B cell (primary cell): ENCODE measurements at regions not wholly inside any gene's neighbourhood (a gene's known extent, or its start where the extent isn't known, plus 50 kb on each side); places are given as distances from the start of the nearest gene placed in this dataset.

Experiments used
- ATAC-seq: fragments of 200-7000 bp; cut with Tn5 transposase; one replicate; pipeline ENCODE4 v1.10.0; 2021; ENCODE audit warnings: low read depth, mild to moderate bottlenecking, moderate number of reproducible peaks, moderate library complexity
- CTCF ChIA-PET: fragments of 350-600 bp; sonication (Branson Sonifier 250); formaldehyde crosslinking; loops from one replicate; lab custom pipeline; 2021; ENCODE audit warnings: antibody characterized with exemption, inconsistent platforms; lab: Charles Lee
- POLR2A ChIA-PET: fragments of 350-600 bp; sonication (Branson Sonifier 250); formaldehyde crosslinking; loops from one replicate; lab custom pipeline; 2021; ENCODE audit warnings: antibody characterized with exemption; lab: Charles Lee
- DNase-seq: peaks from one replicate; pipeline ENCODE4 v3.0.0; 2013
- H2AFZ ChIP-seq: 2 replicates; pipeline ENCODE4 v1.6.1; 2012; ENCODE audit warnings: mild to moderate bottlenecking, low read depth, low read length; ENCODE audit not compliant: insufficient read depth, poor library complexity, severe bottlenecking
- H3K27ac ChIP-seq, 2 donors: 1 replicate in 1 of 2; 2 replicates in 1 of 2; pipeline ENCODE4 v1.5.1; 2012 to 2013; ENCODE audit warnings: low read length in 2 of 2, mild to moderate bottlenecking in 2 of 2, moderate library complexity in 1 of 2
- H3K27me3 ChIP-seq, 4 experiments: fragments of 200-600 bp in 1 of 4; sonication (generic) in 1 of 4; replicated peaks in 1 of 4; 1 replicate in 2 of 4; 2 replicates in 2 of 4; pipeline versions ENCODE4 v1.6.1 to v1.7.0; 2013 to 2016; ENCODE audit warnings: low read length in 3 of 4, mild to moderate bottlenecking in 2 of 4, mixed read lengths in 1 of 4, moderate library complexity in 1 of 4; ENCODE audit not compliant: insufficient read depth in 4 of 4, control insufficient read depth in 3 of 4; ENCODE audit errors: control extremely low read depth in 1 of 4
- H3K36me3 ChIP-seq, 2 experiments: replicated peaks in 1 of 2; 1 replicate in 1 of 2; 2 replicates in 1 of 2; pipeline versions ENCODE4 v1.6.1 to v1.7.1; 2013; ENCODE audit warnings: low read length in 1 of 2; ENCODE audit not compliant: insufficient read depth in 2 of 2, control insufficient read depth in 1 of 2; ENCODE audit errors: control extremely low read depth in 1 of 2, extremely low read depth in 1 of 2
- H3K4me1 ChIP-seq, 2 donors: fragments of 200-600 bp in 1 of 2; sonication (generic) in 1 of 2; 1 replicate in 1 of 2; 2 replicates in 1 of 2; pipeline versions ENCODE4 v1.5.1 to v1.6.1; 2013 to 2017; ENCODE audit warnings: low read length in 2 of 2; ENCODE audit not compliant: control insufficient read depth in 2 of 2, insufficient read depth in 2 of 2
- H3K4me2 ChIP-seq: replicated peaks from 2 replicates; pipeline ENCODE3; 2012; ENCODE audit warnings: mild to moderate bottlenecking, low read depth, low read length; ENCODE audit not compliant: poor library complexity, severe bottlenecking
- H3K4me3 ChIP-seq, 5 experiments: fragments of 200-600 bp in 1 of 5; sonication (generic) in 1 of 5; 1 replicate in 3 of 5; 2 replicates in 2 of 5; pipeline versions ENCODE4 v1.5.1 to v1.7.0; 2011 to 2016; ENCODE audit warnings: low read length in 4 of 5, mild to moderate bottlenecking in 4 of 5, low read depth in 2 of 5, control low read depth in 1 of 5, moderate library complexity in 1 of 5; ENCODE audit not compliant: insufficient read depth in 1 of 5; ENCODE audit errors: control extremely low read depth in 1 of 5, extremely low read depth in 1 of 5
- H3K79me2 ChIP-seq: fragments of 200-600 bp; sonication (generic); one replicate; pipeline ENCODE4 v1.6.0; 2016; ENCODE audit warnings: low read length; ENCODE audit not compliant: control insufficient read depth, insufficient read depth
- H3K9ac ChIP-seq: fragments of 200-600 bp; sonication (generic); 2 replicates; pipeline ENCODE4 v1.6.1; 2017; ENCODE audit warnings: mild to moderate bottlenecking, low read length, moderate library complexity
- H3K9me3 ChIP-seq, 3 donors: one replicate each; pipeline versions ENCODE4 v1.6.1 to v1.7.1; 2013; ENCODE audit warnings: low read length in 2 of 3; ENCODE audit not compliant: control insufficient read depth in 2 of 3, insufficient read depth in 1 of 3; ENCODE audit errors: control extremely low read depth in 1 of 3
- H4K20me1 ChIP-seq: 2 replicates; pipeline ENCODE4 v1.6.0; 2012; ENCODE audit warnings: mild to moderate bottlenecking, low read length; ENCODE audit not compliant: insufficient read depth, control insufficient read depth, poor library complexity, severe bottlenecking
- H3K27ac Mint-ChIP-seq: one replicate; pipeline ENCODE4 v1.8.0; 2021; ENCODE audit warnings: mixed read lengths
- H3K27me3 Mint-ChIP-seq: one replicate; pipeline ENCODE4 v1.8.0; 2021; ENCODE audit warnings: mixed read lengths
- H3K4me1 Mint-ChIP-seq: one replicate; pipeline ENCODE4 v1.8.0; 2021; ENCODE audit warnings: mixed read lengths
- H3K4me3 Mint-ChIP-seq: one replicate; pipeline ENCODE4 v1.8.0; 2021; ENCODE audit warnings: mixed read lengths
- H3K9me3 Mint-ChIP-seq: one replicate; pipeline ENCODE4 v1.8.0; 2022; ENCODE audit warnings: mixed read lengths; ENCODE audit not compliant: insufficient read depth
- CTCF ChIP-seq: fragments of 200-600 bp; IDR thresholded peaks from one replicate; pipeline ENCODE4 v1.8.0; 2022; ENCODE audit warnings: antibody characterized with exemption, mild to moderate bottlenecking
- EZH2 ChIP-seq: IDR thresholded peaks from 2 replicates; pipeline ENCODE4 v1.6.1; 2012; ENCODE audit warnings: borderline replicate concordance, low read depth, mild to moderate bottlenecking, moderate library complexity, low read length; ENCODE audit not compliant: insufficient read depth, poor library complexity, severe bottlenecking
- WGBS: methylation state at CpG from one replicate; pipeline ENCODE4 v1.1.5; 2013; ENCODE audit warnings: missing lambda C conversion rate; ENCODE audit not compliant: insufficient coverage; 5-methylcytosine and 5-hydroxymethylcytosine counted together
- intact Hi-C: fragments of 100-400 bp; cut with micrococcal nuclease; formaldehyde crosslinking; loops from one replicate; pipeline ENCODE4 v1.10.0; 2022

- Mint-ChIP-seq H3K9me3 (no peaks in the 10 kb centered on the region), H3K4me3 (no peak overlapping the region), H3K4me1 (peaks cover 16% of the 10 kb centered on the region), H3K27me3 (peaks cover 38% of the 10 kb centered on the region), H3K27ac (no peak overlapping the region)
- DNase-seq (no peak), ATAC-seq (no peak)
- POLR2A ChIA-PET: no interaction called here
- Histone ChIP-seq H3K4me2 (peak overlapping the region; percentile 70), H3K27me3 (peaks cover 0 to 60% (median 16%) of the 10 kb centered on the region in 4 experiments), H3K36me3 (no peaks in the 10 kb centered on the region), H4K20me1 (no peaks in the 10 kb centered on the region), H3K79me2 (no peaks in the 10 kb centered on the region), H3K9me3 (no peaks in the 10 kb centered on the region), H3K4me1 (peaks cover 18 to 23% of the 10 kb centered on the region in 2 donors), H3K9ac (no peak overlapping the region), H2AFZ (no peak overlapping the region), H3K4me3 (no peak overlapping the region), H3K27ac (no peak overlapping the region)
- 9% methylated on average over 73 of the region's 80 CpGs for WGBS
- intact Hi-C loops: no loop called here
- CTCF ChIA-PET: no interaction called here
- TF ChIP-seq CTCF (no peak), EZH2 (no peak)
Measured at GRCh38 chr16:85462714-85463611, 150.2 kb upstream of the GSE1 start.

- Histone ChIP-seq H3K4me2 (no peak overlapping the region), H3K27me3 (peaks cover 0 to 51% (median 16%) of the 10 kb centered on the region in 4 experiments), H3K4me1 (peaks cover 18 to 23% of the 10 kb centered on the region in 2 donors), H3K36me3 (no peaks in the 10 kb centered on the region), H3K4me3 (no peak overlapping the region), H4K20me1 (no peaks in the 10 kb centered on the region), H3K79me2 (no peaks in the 10 kb centered on the region), H3K27ac (no peak overlapping the region), H2AFZ (no peak overlapping the region), H3K9me3 (no peaks in the 10 kb centered on the region), H3K9ac (no peak overlapping the region)
- POLR2A ChIA-PET: no interaction called here
- DNase-seq (no peak), ATAC-seq (no peak)
- CTCF ChIA-PET: no interaction called here
- Mint-ChIP-seq H3K4me1 (peaks cover 16% of the 10 kb centered on the region), H3K4me3 (no peak overlapping the region), H3K9me3 (no peaks in the 10 kb centered on the region), H3K27me3 (peaks cover 38% of the 10 kb centered on the region), H3K27ac (no peak overlapping the region)
- TF ChIP-seq CTCF: no peak
- TF ChIP-seq EZH2: no peak
- intact Hi-C loops: no loop called here
- 89% methylated on average over 22 of the region's 26 CpGs for WGBS
Measured at GRCh38 chr16:85463672-85464382, 149.3 kb upstream of the GSE1 start.
